A549 (cell line): ENCODE measurements at regions not wholly inside any gene's neighbourhood (a gene's known extent, or its start where the extent isn't known, plus 50 kb on each side); places are given as distances from the start of the nearest gene placed in this dataset.

Source experiments
- ATAC-seq, 2 experiments: fragments of 200-7000 bp in 1 of 2; fragments of >200 bp in 1 of 2; cut with Nextera tagmentation in 1 of 2; cut with Tn5 transposase in 1 of 2; 3 replicates each; pipeline versions ENCODE4 v1.8.0 to v1.9.1; 2018 to 2020; ENCODE audit warnings: mild to moderate bottlenecking in 1 of 2, moderate library complexity in 1 of 2
- CTCF ChIA-PET: fragments of 300-600 bp; sonication (Branson Sonifier 250); formaldehyde crosslinking; extraction: SDS; loops from one replicate; lab custom pipeline; 2021; ENCODE audit warnings: antibody characterized with exemption, inconsistent platforms; lab: Yijun Ruan, JAX
- POLR2A ChIA-PET: fragments of 350-600 bp; formaldehyde crosslinking; extraction: SDS; loops from one replicate; lab custom pipeline; 2021; ENCODE audit warnings: antibody characterized with exemption, inconsistent platforms; lab: Yijun Ruan, JAX
- DNase-seq, 2 experiments: peaks; one replicate each; pipeline versions ENCODE4 v3.0.0 to v3.0.0-alpha.2; 2011 to 2016; ENCODE audit warnings: low read depth in 1 of 2, low spot score in 1 of 2
- FAIRE-seq: peaks from 2 replicates; lab custom pipeline; 2011; peaks lifted over from hg19 to GRCh38; lab: Jason Lieb, UNC
- H3K27ac ChIP-seq, 2 experiments: fragments of >200 bp; sonication (Bioruptor Twin); formaldehyde crosslinking; 3 replicates each; pipeline ENCODE4 v1.5.1; 2016 to 2017
- H3K4me1 ChIP-seq: fragments of >200 bp; sonication (Bioruptor Twin); formaldehyde crosslinking; 3 replicates; pipeline ENCODE4 v1.6.1; 2016
- H3K4me2 ChIP-seq: fragments of >200 bp; sonication (Bioruptor Twin); formaldehyde crosslinking; 3 replicates; pipeline ENCODE4 v1.6.1; 2016
- H3K4me3 ChIP-seq: fragments of >200 bp; sonication (Bioruptor Twin); formaldehyde crosslinking; 3 replicates; pipeline ENCODE4 v1.5.1; 2016
- H3K9me3 ChIP-seq: fragments of >200 bp; sonication (Bioruptor Twin); formaldehyde crosslinking; 3 replicates; pipeline ENCODE4 v1.6.1; 2016
- CBX2 ChIP-seq: fragments of 200-600 bp; sonication (generic); IDR thresholded peaks from 2 replicates; pipeline ENCODE4 v1.6.1; 2016; ENCODE audit warnings: low read depth, mild to moderate bottlenecking, borderline replicate concordance
- CEBPB ChIP-seq, 2 experiments: fragments of >200 bp in 1 of 2; sonication (Bioruptor Twin) in 1 of 2; formaldehyde crosslinking in 1 of 2; IDR thresholded peaks; 2 replicates each; pipeline ENCODE4 v1.6.1; 2012 to 2016
- EHF ChIP-seq: fragments of 250-450 bp; sonication (Bioruptor Pico); IDR thresholded peaks from 2 replicates; pipeline ENCODE4 v1.5.0; 2020; ENCODE audit warnings: mild to moderate bottlenecking
- ESRRA ChIP-seq: fragments of 150-350 bp; IDR thresholded peaks from 2 replicates; pipeline ENCODE4 v1.6.1; 2014; ENCODE audit warnings: mild to moderate bottlenecking, low read length, borderline replicate concordance
- FOSB ChIP-seq: fragments of 250-450 bp; sonication (Bioruptor Pico); IDR thresholded peaks from 2 replicates; pipeline ENCODE4 v1.5.0; 2020; ENCODE audit warnings: mild to moderate bottlenecking, moderate library complexity
- FOSL2 ChIP-seq, 2 experiments: fragments of 450-650 bp in 1 of 2; fragments of >200 bp in 1 of 2; sonication (Bioruptor Twin) in 1 of 2; formaldehyde crosslinking; IDR thresholded peaks; 2 replicates each; pipeline versions ENCODE4 v1.5.0 to v1.6.1; 2016 to 2020; ENCODE audit warnings: mild to moderate bottlenecking in 1 of 2, moderate library complexity in 1 of 2
- HOXA7 ChIP-seq: fragments of 250-450 bp; sonication (Bioruptor Pico); IDR thresholded peaks from 2 replicates; pipeline ENCODE4 v1.5.0; 2020; ENCODE audit warnings: mild to moderate bottlenecking, moderate library complexity
- HOXB5 ChIP-seq: fragments of 250-450 bp; sonication (Bioruptor Pico); IDR thresholded peaks from 2 replicates; pipeline ENCODE4 v1.5.0; 2020; ENCODE audit warnings: mild to moderate bottlenecking, moderate library complexity
- JUNB ChIP-seq: fragments of >200 bp; sonication (Bioruptor Twin); formaldehyde crosslinking; IDR thresholded peaks from 2 replicates; pipeline ENCODE4 v1.6.1; 2016
- KDM1A ChIP-seq: fragments of 200-600 bp; sonication (generic); IDR thresholded peaks from 2 replicates; pipeline ENCODE4 v1.6.1; 2016; ENCODE audit warnings: low read depth, mild to moderate bottlenecking
- MAFK ChIP-seq: fragments of 450-650 bp; IDR thresholded peaks from 2 replicates; pipeline ENCODE4 v1.6.1; 2014; ENCODE audit not compliant: partially characterized antibody
- PHF8 ChIP-seq: fragments of 200-600 bp; sonication (generic); IDR thresholded peaks from 2 replicates; pipeline ENCODE4 v1.6.1; 2016; ENCODE audit warnings: low read depth, mild to moderate bottlenecking, antibody characterized with exemption, moderate library complexity, borderline replicate concordance
- POLR2A ChIP-seq: IDR thresholded peaks from 2 replicates; pipeline ENCODE4 v1.6.1; 2012; ENCODE audit warnings: mild to moderate bottlenecking, low read length
- RCOR1 ChIP-seq: fragments of 150-350 bp; IDR thresholded peaks from 2 replicates; pipeline ENCODE4 v1.6.1; 2014; ENCODE audit warnings: antibody characterized with exemption, low read length, low read depth
- SMC3 ChIP-seq: fragments of >200 bp; sonication (Bioruptor Twin); formaldehyde crosslinking; IDR thresholded peaks from 3 replicates; pipeline ENCODE4 v1.6.1; 2018; ENCODE audit warnings: inconsistent platforms
- TFCP2L1 ChIP-seq: fragments of 250-450 bp; sonication (Bioruptor Pico); IDR thresholded peaks from 2 replicates; pipeline ENCODE4 v1.5.0; 2021; ENCODE audit warnings: mild to moderate bottlenecking
- TP53 ChIP-seq: fragments of 250-450 bp; sonication (Bioruptor Pico); IDR thresholded peaks from 2 replicates; pipeline ENCODE4 v1.5.0; 2021; ENCODE audit warnings: mild to moderate bottlenecking, moderate library complexity
- ZFP36 ChIP-seq: fragments of 450-650 bp; IDR thresholded peaks from 2 replicates; pipeline ENCODE4 v1.6.1; 2014; ENCODE audit warnings: borderline replicate concordance; ENCODE audit not compliant: partially characterized antibody
- ZNF302 ChIP-seq: fragments of 250-450 bp; sonication (Bioruptor Pico); IDR thresholded peaks from 2 replicates; pipeline ENCODE4 v1.9.0; 2021; ENCODE audit warnings: inconsistent platforms, mild to moderate bottlenecking, moderate library complexity
- ZSCAN20 ChIP-seq: fragments of 250-450 bp; sonication (Bioruptor Pico); IDR thresholded peaks from 2 replicates; pipeline ENCODE4 v1.8.0; 2022; ENCODE audit warnings: mild to moderate bottlenecking, moderate library complexity
- WGBS: methylation state at CpG from one replicate; pipeline ENCODE4 v1.1.6; 2017; ENCODE audit errors: missing lambda C conversion rate; 5-methylcytosine and 5-hydroxymethylcytosine counted together
- TF ChIP-seq, protein P1 (sequence below): fragments of >200 bp; sonication (Bioruptor Twin); formaldehyde crosslinking; IDR thresholded peaks from 2 replicates; pipeline ENCODE4 v1.6.1; 2016
- TF ChIP-seq, protein P2 (sequence below): IDR thresholded peaks from 2 replicates; pipeline ENCODE4 v1.6.1; 2012; ENCODE audit warnings: low read depth, borderline replicate concordance
- TF ChIP-seq, protein P3 (sequence below): fragments of 150-350 bp; IDR thresholded peaks from 2 replicates; pipeline ENCODE4 v1.6.1; 2014; ENCODE audit warnings: low read depth, mild to moderate bottlenecking, low read length
- TF ChIP-seq, protein P4 (sequence below): fragments of >200 bp; sonication (Bioruptor Twin); formaldehyde crosslinking; IDR thresholded peaks from 3 replicates; pipeline ENCODE4 v1.5.1; 2016
- TF ChIP-seq, protein P5 (sequence below): IDR thresholded peaks from 2 replicates; pipeline ENCODE4 v1.6.1; 2012
- TF ChIP-seq, protein P6 (sequence below): fragments of 250-450 bp; sonication (Bioruptor Pico); IDR thresholded peaks from 2 replicates; pipeline ENCODE4 v1.5.0; 2021; ENCODE audit warnings: mild to moderate bottlenecking, moderate library complexity, borderline replicate concordance

DNA sequence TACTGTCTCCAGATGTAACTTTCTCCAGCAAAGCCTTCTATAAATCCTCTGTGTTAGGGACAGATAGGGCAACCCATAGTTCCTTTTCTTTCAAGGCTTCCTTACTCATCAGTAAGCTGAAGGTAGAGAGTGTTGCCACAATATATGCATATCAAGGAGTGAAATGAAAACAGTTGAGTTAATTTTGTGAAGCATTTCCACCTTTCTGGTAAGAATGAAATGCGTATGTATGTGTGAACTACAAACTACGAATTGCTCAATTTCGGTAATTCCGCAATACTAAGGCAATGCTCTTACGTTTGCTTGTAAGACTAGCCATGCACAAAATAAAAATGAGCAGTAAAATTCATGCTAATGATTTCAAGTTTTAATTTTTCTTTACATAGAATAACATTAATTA is 61.2 kb upstream of the HBS1L start:
- FAIRE-seq (no peak), DNase-seq (no peak), ATAC-seq (no peak)
- H3K9me3 ChIP-seq, result no peaks in the 10 kb centered on the region
- H3K4me1 ChIP-seq, result no peaks in the 10 kb centered on the region
- TF ChIP-seq ZSCAN20 (no peak), POLR2A (no peak), FOSB (CRISPR knock-in tag) (no peak), TFCP2L1 (no peak), SMC3 (no peak), KDM1A (no peak), HOXB5 (CRISPR knock-in tag) (no peak), CBX2 (no peak), EHF (CRISPR knock-in tag) (no peak), TP53 (CRISPR knock-in tag) (no peak)
- TF ChIP-seq, protein P1, sequence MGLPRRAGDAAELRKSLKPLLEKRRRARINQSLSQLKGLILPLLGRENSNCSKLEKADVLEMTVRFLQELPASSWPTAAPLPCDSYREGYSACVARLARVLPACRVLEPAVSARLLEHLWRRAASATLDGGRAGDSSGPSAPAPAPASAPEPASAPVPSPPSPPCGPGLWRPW, result no peak
- TF ChIP-seq, protein P2, sequence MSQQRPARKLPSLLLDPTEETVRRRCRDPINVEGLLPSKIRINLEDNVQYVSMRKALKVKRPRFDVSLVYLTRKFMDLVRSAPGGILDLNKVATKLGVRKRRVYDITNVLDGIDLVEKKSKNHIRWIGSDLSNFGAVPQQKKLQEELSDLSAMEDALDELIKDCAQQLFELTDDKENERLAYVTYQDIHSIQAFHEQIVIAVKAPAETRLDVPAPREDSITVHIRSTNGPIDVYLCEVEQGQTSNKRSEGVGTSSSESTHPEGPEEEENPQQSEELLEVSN, result no peak
- TF ChIP-seq, protein P3, sequence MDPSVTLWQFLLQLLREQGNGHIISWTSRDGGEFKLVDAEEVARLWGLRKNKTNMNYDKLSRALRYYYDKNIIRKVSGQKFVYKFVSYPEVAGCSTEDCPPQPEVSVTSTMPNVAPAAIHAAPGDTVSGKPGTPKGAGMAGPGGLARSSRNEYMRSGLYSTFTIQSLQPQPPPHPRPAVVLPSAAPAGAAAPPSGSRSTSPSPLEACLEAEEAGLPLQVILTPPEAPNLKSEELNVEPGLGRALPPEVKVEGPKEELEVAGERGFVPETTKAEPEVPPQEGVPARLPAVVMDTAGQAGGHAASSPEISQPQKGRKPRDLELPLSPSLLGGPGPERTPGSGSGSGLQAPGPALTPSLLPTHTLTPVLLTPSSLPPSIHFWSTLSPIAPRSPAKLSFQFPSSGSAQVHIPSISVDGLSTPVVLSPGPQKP, result no peak
- TF ChIP-seq, protein P4, sequence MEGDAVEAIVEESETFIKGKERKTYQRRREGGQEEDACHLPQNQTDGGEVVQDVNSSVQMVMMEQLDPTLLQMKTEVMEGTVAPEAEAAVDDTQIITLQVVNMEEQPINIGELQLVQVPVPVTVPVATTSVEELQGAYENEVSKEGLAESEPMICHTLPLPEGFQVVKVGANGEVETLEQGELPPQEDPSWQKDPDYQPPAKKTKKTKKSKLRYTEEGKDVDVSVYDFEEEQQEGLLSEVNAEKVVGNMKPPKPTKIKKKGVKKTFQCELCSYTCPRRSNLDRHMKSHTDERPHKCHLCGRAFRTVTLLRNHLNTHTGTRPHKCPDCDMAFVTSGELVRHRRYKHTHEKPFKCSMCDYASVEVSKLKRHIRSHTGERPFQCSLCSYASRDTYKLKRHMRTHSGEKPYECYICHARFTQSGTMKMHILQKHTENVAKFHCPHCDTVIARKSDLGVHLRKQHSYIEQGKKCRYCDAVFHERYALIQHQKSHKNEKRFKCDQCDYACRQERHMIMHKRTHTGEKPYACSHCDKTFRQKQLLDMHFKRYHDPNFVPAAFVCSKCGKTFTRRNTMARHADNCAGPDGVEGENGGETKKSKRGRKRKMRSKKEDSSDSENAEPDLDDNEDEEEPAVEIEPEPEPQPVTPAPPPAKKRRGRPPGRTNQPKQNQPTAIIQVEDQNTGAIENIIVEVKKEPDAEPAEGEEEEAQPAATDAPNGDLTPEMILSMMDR, result no peak
- CTCF ChIA-PET, result interaction anchor here (0.6 kb wide), 1 partner anchor 23 kb away, joined by 4 read pairs; no protein-coding TSS in a partner anchor
- POLR2A ChIA-PET, result no interaction called here
- WGBS, result 77% methylated on average over 5 of the region's 5 CpGs
- H3K4me3 ChIP-seq, result no peak overlapping the region
- H3K27ac ChIP-seq, result no peak overlapping the region
- no peak overlapping the region for H3K4me2 ChIP-seq

DNA sequence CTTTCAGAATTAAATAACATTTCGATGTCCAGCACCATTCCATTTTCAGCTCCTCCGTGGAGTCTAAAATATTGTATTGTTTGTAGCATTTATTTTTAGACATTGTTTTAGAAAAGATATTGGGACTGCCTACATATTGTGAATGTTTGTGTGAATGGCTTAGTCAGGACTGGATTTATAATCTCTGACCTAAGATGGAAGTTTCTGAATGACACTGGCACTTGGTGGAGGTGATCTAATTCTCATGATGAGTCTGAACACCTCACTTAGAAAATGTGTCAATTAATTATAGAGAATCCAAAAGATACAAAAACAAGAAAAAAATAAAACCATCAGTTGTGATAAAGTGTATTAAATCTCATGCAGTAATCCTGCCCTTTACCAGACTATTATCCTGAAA is 60.8 kb upstream of the HBS1L start:
- FAIRE-seq (no peak), DNase-seq (no peak)
- Histone ChIP-seq H3K4me2 (no peak overlapping the region), H3K4me3 (no peak overlapping the region)
- no peak for TF ChIP-seq JUNB
- TF ChIP-seq, protein P4, result no peak
- no peak for TF ChIP-seq CEBPB (IDR thresholded peaks at IDR 0.05)
- no peak for TF ChIP-seq TP53 (CRISPR knock-in tag)
- no peak for TF ChIP-seq ZFP36
- TF ChIP-seq RCOR1, result no peak
- no peak for TF ChIP-seq ZNF302 (CRISPR knock-in tag)
- TF ChIP-seq, protein P5, sequence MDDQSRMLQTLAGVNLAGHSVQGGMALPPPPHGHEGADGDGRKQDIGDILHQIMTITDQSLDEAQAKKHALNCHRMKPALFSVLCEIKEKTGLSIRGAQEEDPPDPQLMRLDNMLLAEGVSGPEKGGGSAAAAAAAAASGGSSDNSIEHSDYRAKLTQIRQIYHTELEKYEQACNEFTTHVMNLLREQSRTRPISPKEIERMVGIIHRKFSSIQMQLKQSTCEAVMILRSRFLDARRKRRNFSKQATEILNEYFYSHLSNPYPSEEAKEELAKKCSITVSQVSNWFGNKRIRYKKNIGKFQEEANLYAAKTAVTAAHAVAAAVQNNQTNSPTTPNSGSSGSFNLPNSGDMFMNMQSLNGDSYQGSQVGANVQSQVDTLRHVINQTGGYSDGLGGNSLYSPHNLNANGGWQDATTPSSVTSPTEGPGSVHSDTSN, result no peak
- no peak for TF ChIP-seq ESRRA
- no peak for TF ChIP-seq SMC3
- TF ChIP-seq, protein P6, sequence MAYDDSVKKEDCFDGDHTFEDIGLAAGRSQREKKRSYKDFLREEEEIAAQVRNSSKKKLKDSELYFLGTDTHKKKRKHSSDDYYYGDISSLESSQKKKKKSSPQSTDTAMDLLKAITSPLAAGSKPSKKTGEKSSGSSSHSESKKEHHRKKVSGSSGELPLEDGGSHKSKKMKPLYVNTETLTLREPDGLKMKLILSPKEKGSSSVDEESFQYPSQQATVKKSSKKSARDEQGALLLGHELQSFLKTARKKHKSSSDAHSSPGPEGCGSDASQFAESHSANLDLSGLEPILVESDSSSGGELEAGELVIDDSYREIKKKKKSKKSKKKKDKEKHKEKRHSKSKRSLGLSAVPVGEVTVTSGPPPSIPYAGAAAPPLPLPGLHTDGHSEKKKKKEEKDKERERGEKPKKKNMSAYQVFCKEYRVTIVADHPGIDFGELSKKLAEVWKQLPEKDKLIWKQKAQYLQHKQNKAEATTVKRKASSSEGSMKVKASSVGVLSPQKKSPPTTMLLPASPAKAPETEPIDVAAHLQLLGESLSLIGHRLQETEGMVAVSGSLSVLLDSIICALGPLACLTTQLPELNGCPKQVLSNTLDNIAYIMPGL (CRISPR knock-in tag), result no peak
- no peak for TF ChIP-seq MAFK
- no peak for TF ChIP-seq HOXA7 (CRISPR knock-in tag)
- no peak for TF ChIP-seq PHF8
- no peak for TF ChIP-seq FOSL2 (IDR thresholded peaks at IDR 0.05)
- no peak for TF ChIP-seq FOSL2 (CRISPR knock-in tag; IDR thresholded peaks at IDR 0.05)
- TF ChIP-seq, all 56 proteins: peak for 0
- no peaks in the 10 kb centered on the region for H3K9me3 ChIP-seq
- ATAC-seq, result no peak
- no peak overlapping the region for H3K27ac ChIP-seq
- 63% methylated on average over 2 of the region's 2 CpGs for whole genome bisulfite sequencing
- ChIA-PET CTCF (no interaction called here), POLR2A (no interaction called here)
- H3K4me1 ChIP-seq, result no peaks in the 10 kb centered on the region
